IMR-90 (cell line): ENCODE measurements at regions not wholly inside any gene's neighbourhood (a gene's known extent, or its start where the extent isn't known, plus 50 kb on each side); places are given as distances from the start of the nearest gene placed in this dataset.

Experiments
- ATAC-seq: fragments of 200-7000 bp; cut with Tn5 transposase; 2 replicates; pipeline ENCODE4 v1.9.1; 2020; ENCODE audit warnings: low read depth, mild to moderate bottlenecking, moderate library complexity
- BruUV-seq: library from RNA; stranded (reverse); fragments of 400-500 nt; replicated peaks from 2 replicates; lab custom pipeline; 2021; lab: Mats Ljungman, UMichigan
- CTCF ChIA-PET: fragments of 300-600 bp; formaldehyde crosslinking; extraction: SDS; loops from one replicate; lab custom pipeline; 2021; ENCODE audit warnings: antibody characterized with exemption; lab: Yijun Ruan, JAX
- POLR2A ChIA-PET: fragments of 300-600 bp; sonication (Branson Sonifier 250); formaldehyde crosslinking; loops from one replicate; lab custom pipeline; 2022; ENCODE audit warnings: antibody characterized with exemption; ENCODE audit not compliant: unreplicated experiment; lab: Charles Lee
- DNase-seq: peaks from one replicate; pipeline ENCODE4 v3.0.0; 2013
- H2AFZ ChIP-seq: replicated peaks from 2 replicates; pipeline ENCODE3; 2013; ENCODE audit warnings: low read length, mild to moderate bottlenecking; ENCODE audit not compliant: poor library complexity
- H2AK5ac ChIP-seq: 2 replicates; pipeline ENCODE4 v1.6.1; 2013; ENCODE audit warnings: low read depth, low read length, inconsistent platforms
- H2AK9ac ChIP-seq: replicated peaks from 2 replicates; pipeline ENCODE3; 2013; ENCODE audit warnings: mild to moderate bottlenecking, low read depth, low read length, moderate library complexity; ENCODE audit not compliant: poor library complexity
- H2BK120ac ChIP-seq: 2 replicates; pipeline ENCODE4 v1.6.1; 2013; ENCODE audit warnings: low read depth, low read length, inconsistent platforms
- H2BK15ac ChIP-seq: 3 replicates; pipeline ENCODE4 v1.6.1; 2013; ENCODE audit warnings: low read depth, low read length, inconsistent platforms
- H2BK20ac ChIP-seq: 2 replicates; pipeline ENCODE4 v1.6.1; 2013; ENCODE audit warnings: low read depth, mild to moderate bottlenecking, inconsistent platforms, low read length, moderate library complexity
- H2BK5ac ChIP-seq: 2 replicates; pipeline ENCODE4 v1.6.1; 2013; ENCODE audit warnings: mild to moderate bottlenecking, low read depth, low read length, inconsistent platforms; ENCODE audit not compliant: poor library complexity, severe bottlenecking
- H3K14ac ChIP-seq: replicated peaks from 2 replicates; pipeline ENCODE4 v1.6.1; 2013; ENCODE audit warnings: low read depth, low read length, inconsistent platforms
- H3K18ac ChIP-seq: 2 replicates; pipeline ENCODE4 v1.6.1; 2013; ENCODE audit warnings: low read depth, low read length, control low read depth
- H3K23ac ChIP-seq: 2 replicates; pipeline ENCODE4 v1.6.1; 2013; ENCODE audit warnings: low read depth, low read length, inconsistent platforms
- H3K27ac ChIP-seq: 2 replicates; pipeline ENCODE4 v1.5.1; 2013; ENCODE audit warnings: mild to moderate bottlenecking, control low read depth, low read length; ENCODE audit not compliant: insufficient read depth
- H3K27me3 ChIP-seq: 2 replicates; pipeline ENCODE4 v1.6.1; 2013; ENCODE audit warnings: low read length; ENCODE audit not compliant: control insufficient read depth, insufficient read depth
- H3K36me3 ChIP-seq: 2 replicates; pipeline ENCODE4 v1.6.1; 2013; ENCODE audit warnings: low read length, mixed read lengths; ENCODE audit not compliant: control insufficient read depth, insufficient read depth
- H3K4ac ChIP-seq: 2 replicates; pipeline ENCODE4 v1.6.1; 2013; ENCODE audit warnings: low read depth, low read length, inconsistent platforms
- H3K4me1 ChIP-seq: 2 replicates; pipeline ENCODE4 v1.6.1; 2013; ENCODE audit warnings: low read length, mixed read lengths; ENCODE audit not compliant: control insufficient read depth, insufficient read depth
- H3K4me2 ChIP-seq: 2 replicates; pipeline ENCODE4 v1.6.1; 2013; ENCODE audit warnings: low read depth, mild to moderate bottlenecking, control low read depth, low read length, moderate library complexity
- H3K4me3 ChIP-seq: 2 replicates; pipeline ENCODE4 v1.5.1; 2013; ENCODE audit warnings: low read depth, mild to moderate bottlenecking, control low read depth, low read length, moderate library complexity; ENCODE audit not compliant: insufficient read depth
- H3K56ac ChIP-seq: 2 replicates; pipeline ENCODE4 v1.6.1; 2013; ENCODE audit warnings: low read length, inconsistent platforms; ENCODE audit not compliant: insufficient read depth; ENCODE audit errors: extremely low read depth
- H3K79me1 ChIP-seq, 2 experiments: 2 replicates each; pipeline ENCODE4 v1.6.1; 2013; ENCODE audit warnings: low read length in 2 of 2, inconsistent platforms in 1 of 2, low read depth in 1 of 2
- H3K9ac ChIP-seq: 2 replicates; pipeline ENCODE4 v1.6.1; 2013; ENCODE audit warnings: low read depth, low read length, control low read depth
- H3K9me1 ChIP-seq: 2 replicates; pipeline ENCODE4 v1.6.1; 2013; ENCODE audit warnings: low read length, inconsistent platforms; ENCODE audit not compliant: insufficient read depth
- H3K9me3 ChIP-seq: 2 replicates; pipeline ENCODE4 v1.6.1; 2013; ENCODE audit warnings: low read length; ENCODE audit not compliant: control insufficient read depth, insufficient read depth
- H4K20me1 ChIP-seq: 2 replicates; pipeline ENCODE4 v1.6.1; 2013; ENCODE audit warnings: low read length, inconsistent platforms; ENCODE audit not compliant: insufficient read depth
- H4K5ac ChIP-seq: 2 replicates; pipeline ENCODE4 v1.6.1; 2013; ENCODE audit warnings: mild to moderate bottlenecking, low read depth, low read length, control low read depth
- H4K8ac ChIP-seq, 2 experiments: 2 replicates each; pipeline ENCODE4 v1.6.1; 2013; ENCODE audit warnings: low read depth in 2 of 2, low read length in 2 of 2, control low read depth in 1 of 2, inconsistent platforms in 1 of 2
- H4K91ac ChIP-seq: 2 replicates; pipeline ENCODE4 v1.6.1; 2013; ENCODE audit warnings: low read depth, low read length, inconsistent platforms; ENCODE audit not compliant: insufficient read depth
- BHLHE40 ChIP-seq: fragments of 150-350 bp; IDR thresholded peaks from 2 replicates; pipeline ENCODE4 v1.6.1; 2016; ENCODE audit warnings: mild to moderate bottlenecking, low read depth, low read length
- CEBPB ChIP-seq: IDR thresholded peaks from 2 replicates; pipeline ENCODE4 v1.6.1; 2012; ENCODE audit warnings: low read depth, low read length, improper control_type of control experiment
- CHD1 ChIP-seq: IDR thresholded peaks from 2 replicates; pipeline ENCODE4 v1.6.1; 2012; ENCODE audit warnings: low read depth, low read length, improper control_type of control experiment
- CTCF ChIP-seq: conservative IDR thresholded peaks from 2 replicates; pipeline ENCODE4 v1.5.1; 2012; ENCODE audit warnings: mild to moderate bottlenecking, low read depth, low read length, improper control_type of control experiment
- ELK1 ChIP-seq: fragments of 150-350 bp; IDR thresholded peaks from 2 replicates; pipeline ENCODE4 v1.6.1; 2016; ENCODE audit warnings: low read depth, mild to moderate bottlenecking, low read length, moderate library complexity, borderline replicate concordance
- FOS ChIP-seq: fragments of 150-350 bp; IDR thresholded peaks from 2 replicates; pipeline ENCODE4 v1.6.1; 2016; ENCODE audit warnings: low read depth, low read length
- MAFK ChIP-seq: IDR thresholded peaks from 2 replicates; pipeline ENCODE4 v1.6.1; 2012; ENCODE audit warnings: low read depth, low read length, improper control_type of control experiment
- MAZ ChIP-seq: IDR thresholded peaks from 2 replicates; pipeline ENCODE4 v1.6.1; 2012; ENCODE audit warnings: low read depth, mild to moderate bottlenecking, low read length, improper control_type of control experiment, moderate library complexity, borderline replicate concordance
- MXI1 ChIP-seq: IDR thresholded peaks from 2 replicates; pipeline ENCODE4 v1.6.1; 2012; ENCODE audit warnings: low read depth, mild to moderate bottlenecking, low read length, moderate library complexity, borderline replicate concordance
- NFE2L2 ChIP-seq: fragments of 150-350 bp; IDR thresholded peaks from 2 replicates; pipeline ENCODE4 v1.6.1; 2016; ENCODE audit warnings: low read depth, mild to moderate bottlenecking, low read length
- POLR2A ChIP-seq: IDR thresholded peaks from 2 replicates; pipeline ENCODE4 v1.6.1; 2012; ENCODE audit warnings: mild to moderate bottlenecking, low read depth, low read length
- RAD21 ChIP-seq: IDR thresholded peaks from 2 replicates; pipeline ENCODE4 v1.6.1; 2012; ENCODE audit warnings: low read length, improper control_type of control experiment
- RCOR1 ChIP-seq: IDR thresholded peaks from 2 replicates; pipeline ENCODE4 v1.6.1; 2012; ENCODE audit warnings: mild to moderate bottlenecking, low read length, improper control_type of control experiment; ENCODE audit not compliant: insufficient replicate concordance
- RFX5 ChIP-seq: IDR thresholded peaks from 2 replicates; pipeline ENCODE4 v1.8.0; 2012; ENCODE audit warnings: low read depth, mild to moderate bottlenecking, low read length, moderate library complexity
- SMC3 ChIP-seq: fragments of 150-350 bp; IDR thresholded peaks from 2 replicates; pipeline ENCODE4 v1.6.1; 2016; ENCODE audit warnings: low read depth, mild to moderate bottlenecking, antibody characterized with exemption, low read length, moderate library complexity
- USF2 ChIP-seq: fragments of 150-350 bp; IDR thresholded peaks from 2 replicates; pipeline ENCODE4 v1.6.1; 2017; ENCODE audit warnings: mild to moderate bottlenecking, antibody characterized with exemption, low read length, low read depth
- WGBS, 2 experiments: methylation state at CpG; one replicate each; pipeline versions ENCODE4 v1.1.5 to v1.1.7; 2013; ENCODE audit warnings: missing lambda C conversion rate in 2 of 2; ENCODE audit not compliant: insufficient read length in 1 of 2; ENCODE audit errors: extremely low coverage in 2 of 2; 5-methylcytosine and 5-hydroxymethylcytosine counted together
- dilution Hi-C: fragments of 300-500 bp; cut with HindIII; formaldehyde crosslinking; loops from one replicate; pipeline ENCODE4 v1.14.3; 2018; ENCODE audit warnings: low sequenced_read_pairs; ENCODE audit not compliant: unreplicated experiment
- in situ Hi-C: fragments of 300-500 bp; cut with MboI; formaldehyde crosslinking; loops from 3 replicates; pipeline ENCODE4 v1.14.3; 2019; ENCODE audit warnings: low sequenced_read_pairs, inconsistent platforms, mixed read lengths
- intact Hi-C: fragments of 100-400 bp; cut with micrococcal nuclease; formaldehyde crosslinking; loops from 2 replicates; pipeline ENCODE4 v1.10.0; 2022

DNA sequence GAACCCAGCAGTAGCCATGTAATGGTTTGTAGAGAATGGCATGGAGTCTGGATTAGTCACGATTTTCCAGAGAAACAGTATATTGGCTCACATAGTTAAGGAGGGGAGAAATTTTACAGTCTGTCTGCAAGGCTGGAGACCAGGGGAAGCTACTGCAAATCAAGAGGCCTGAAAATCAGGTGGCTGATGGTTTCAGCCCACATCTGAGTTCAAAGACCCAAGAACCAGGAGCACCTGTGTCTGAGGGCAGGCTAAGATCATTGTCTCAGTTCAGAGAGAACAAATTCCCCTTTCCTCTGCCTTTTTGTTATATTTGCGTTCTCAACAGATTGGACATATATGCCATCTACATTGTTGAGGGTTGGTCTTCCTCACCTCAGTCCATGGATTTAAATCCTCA is 207.5 kb upstream of the IRX2 start:
- BruUV-seq: no TSS peak
- Histone ChIP-seq H2BK120ac (no peak overlapping the region), H3K27ac (no peak overlapping the region), H3K9ac (no peak overlapping the region), H3K56ac (no peak overlapping the region), H2BK20ac (no peak overlapping the region), H4K91ac (no peak overlapping the region), H2BK15ac (no peak overlapping the region), H4K8ac (no peak overlapping the region), H3K9me3 (peaks cover 23% of the 10 kb centered on the region), H3K27me3 (no peaks in the 10 kb centered on the region), H4K5ac (no peak overlapping the region), H4K20me1 (no peaks in the 10 kb centered on the region), H3K4me3 (no peak overlapping the region), H3K18ac (no peak overlapping the region), H2AK5ac (no peak overlapping the region), H3K23ac (no peak overlapping the region), H2BK5ac (no peak overlapping the region), H2AK9ac (no peak overlapping the region), H2AFZ (no peak overlapping the region), H3K4ac (no peak overlapping the region), H3K9me1 (no peaks in the 10 kb centered on the region), H3K4me1 (no peaks in the 10 kb centered on the region), H3K36me3 (no peaks in the 10 kb centered on the region), H3K14ac (no peak overlapping the region), H3K79me1 (no peaks in the 10 kb centered on the region), H3K4me2 (no peak overlapping the region)
- TF ChIP-seq RFX5 (no peak), CHD1 (no peak), CEBPB (no peak), MAFK (no peak), MAZ (no peak), POLR2A (no peak), NFE2L2 (no peak), MXI1 (no peak), FOS (no peak), ELK1 (no peak), SMC3 (no peak), RAD21 (no peak), USF2 (no peak), BHLHE40 (no peak), CTCF (no peak), RCOR1 (no peak)
- in situ Hi-C loops (no loop called here), dilution Hi-C loops (no loop called here), intact Hi-C loops (no loop called here)
- ChIA-PET POLR2A (no interaction called here), CTCF (no interaction called here)
- DNase-seq (no peak), ATAC-seq (no peak)
- WGBS, 2 experiments: 13% methylated on average over 1 of the region's 2 CpGs; no CpG with 5 or more reads in 1 of the 2 experiments
